ENCODE measurements at regions not wholly inside any gene's neighbourhood (a gene's known extent, or its start where the extent isn't known, plus 50 kb on each side); places are given as distances from the start of the nearest gene placed in this dataset.

DNA sequence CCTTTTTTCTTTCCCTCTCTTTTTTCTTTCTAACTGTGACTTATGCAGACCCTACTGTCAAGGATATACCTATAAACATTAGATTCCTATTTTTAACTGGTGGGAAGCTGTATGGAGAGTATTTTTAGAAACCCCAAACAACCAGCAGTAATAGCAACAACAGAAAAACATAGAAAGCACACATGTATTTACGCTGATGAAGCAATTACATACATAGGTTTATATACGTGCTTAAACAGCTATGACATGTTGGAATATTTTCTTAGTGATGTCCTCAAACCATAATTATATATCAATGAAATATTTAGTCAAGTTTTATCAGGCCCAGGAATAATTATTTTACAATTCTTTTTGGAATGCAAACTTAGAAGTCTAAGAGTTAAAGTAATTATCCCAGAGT lies 294.3 kb upstream of the SOX4 start:
- DNase-seq (ENCODE audit: low spot score in 2 of 2), result no peak
- no peak overlapping the region for H3K4me3 ChIP-seq
- no peaks in the 10 kb centered on the region for H3K36me3 ChIP-seq
- no peaks in the 10 kb centered on the region for H3K4me1 ChIP-seq
- WGBS, result 68% methylated on average over 2 of the region's 2 CpGs
- peaks cover 3% of the 10 kb centered on the region for H3K9me3 ChIP-seq
- TF ChIP-seq EP300 (IDR thresholded peaks at IDR 0.05) (no peak), POLR2AphosphoS5 (IDR thresholded peaks at IDR 0.05) (no peak), POLR2A (IDR thresholded peaks at IDR 0.05) (no peak)
- TF ChIP-seq, protein P1, sequence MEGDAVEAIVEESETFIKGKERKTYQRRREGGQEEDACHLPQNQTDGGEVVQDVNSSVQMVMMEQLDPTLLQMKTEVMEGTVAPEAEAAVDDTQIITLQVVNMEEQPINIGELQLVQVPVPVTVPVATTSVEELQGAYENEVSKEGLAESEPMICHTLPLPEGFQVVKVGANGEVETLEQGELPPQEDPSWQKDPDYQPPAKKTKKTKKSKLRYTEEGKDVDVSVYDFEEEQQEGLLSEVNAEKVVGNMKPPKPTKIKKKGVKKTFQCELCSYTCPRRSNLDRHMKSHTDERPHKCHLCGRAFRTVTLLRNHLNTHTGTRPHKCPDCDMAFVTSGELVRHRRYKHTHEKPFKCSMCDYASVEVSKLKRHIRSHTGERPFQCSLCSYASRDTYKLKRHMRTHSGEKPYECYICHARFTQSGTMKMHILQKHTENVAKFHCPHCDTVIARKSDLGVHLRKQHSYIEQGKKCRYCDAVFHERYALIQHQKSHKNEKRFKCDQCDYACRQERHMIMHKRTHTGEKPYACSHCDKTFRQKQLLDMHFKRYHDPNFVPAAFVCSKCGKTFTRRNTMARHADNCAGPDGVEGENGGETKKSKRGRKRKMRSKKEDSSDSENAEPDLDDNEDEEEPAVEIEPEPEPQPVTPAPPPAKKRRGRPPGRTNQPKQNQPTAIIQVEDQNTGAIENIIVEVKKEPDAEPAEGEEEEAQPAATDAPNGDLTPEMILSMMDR (IDR thresholded peaks at IDR 0.05), result no peak
- H3K27ac ChIP-seq, result no peak overlapping the region
- no peaks in the 10 kb centered on the region for H3K27me3 ChIP-seq

DNA sequence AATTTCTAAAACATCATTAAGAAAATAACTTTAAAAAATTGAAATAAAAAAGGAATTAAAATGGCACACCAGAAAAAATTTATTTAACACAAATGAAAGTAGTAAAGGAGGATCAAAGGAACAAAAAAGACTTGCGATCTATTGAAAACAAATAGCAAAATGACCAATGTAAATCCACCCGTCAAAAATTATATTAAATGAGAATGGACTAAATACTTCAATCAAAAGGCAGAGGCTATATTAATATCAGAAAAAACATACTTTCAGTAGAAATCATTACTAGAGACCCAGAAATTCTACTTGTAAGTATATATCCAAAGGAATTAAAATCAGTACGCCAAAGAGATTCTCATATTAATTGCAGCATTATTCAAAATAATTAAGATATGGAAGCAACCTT lies 293.1 kb upstream of the SOX4 start:
- Histone ChIP-seq H3K27me3 (no peaks in the 10 kb centered on the region), H3K27ac (no peak overlapping the region), H3K4me3 (no peak overlapping the region), H3K4me1 (no peaks in the 10 kb centered on the region), H3K36me3 (no peaks in the 10 kb centered on the region), H3K9me3 (peaks cover 3% of the 10 kb centered on the region)
- TF ChIP-seq POLR2AphosphoS5 (IDR thresholded peaks at IDR 0.05), result no peak
- no peak for TF ChIP-seq EP300 (IDR thresholded peaks at IDR 0.05)
- no peak for TF ChIP-seq POLR2A (IDR thresholded peaks at IDR 0.05)
- TF ChIP-seq, protein P1 (IDR thresholded peaks at IDR 0.05), result no peak
- DNase-seq (ENCODE audit: low spot score in 2 of 2), result no peak
- WGBS, result 97% methylated on average over 3 of the region's 3 CpGs

DNA sequence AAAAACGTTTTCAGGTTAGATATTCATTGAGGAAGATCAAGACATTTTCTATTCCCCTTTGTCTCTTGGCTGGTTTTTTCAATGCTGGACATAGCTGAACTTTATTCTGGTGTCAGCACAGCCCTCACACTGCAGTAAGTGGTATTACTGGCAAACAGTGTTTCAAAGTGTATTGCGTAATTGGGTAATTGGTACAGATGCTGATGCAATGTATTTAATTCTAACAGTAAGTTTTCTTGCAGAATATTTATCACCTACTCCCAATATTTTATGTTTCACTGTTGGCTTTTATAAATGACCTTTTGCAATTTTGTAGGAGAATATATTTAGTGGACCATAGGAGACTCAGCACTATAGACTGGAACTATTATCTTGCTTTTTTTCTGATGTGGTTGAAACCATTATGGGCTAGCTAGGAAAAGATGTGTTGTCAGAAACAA lies 287.6 kb upstream of the SOX4 start:
- Histone ChIP-seq H3K4me3 (no peak overlapping the region), H3K27ac (no peak overlapping the region), H3K4me1 (no peaks in the 10 kb centered on the region), H3K9me3 (peaks cover 3% of the 10 kb centered on the region), H3K36me3 (no peaks in the 10 kb centered on the region), H3K27me3 (no peaks in the 10 kb centered on the region)
- 79% methylated on average over 2 of the region's 2 CpGs for WGBS
- no peak for TF ChIP-seq POLR2A (IDR thresholded peaks at IDR 0.05)
- DNase-seq (ENCODE audit: low spot score in 2 of 2), result no peak

DNA sequence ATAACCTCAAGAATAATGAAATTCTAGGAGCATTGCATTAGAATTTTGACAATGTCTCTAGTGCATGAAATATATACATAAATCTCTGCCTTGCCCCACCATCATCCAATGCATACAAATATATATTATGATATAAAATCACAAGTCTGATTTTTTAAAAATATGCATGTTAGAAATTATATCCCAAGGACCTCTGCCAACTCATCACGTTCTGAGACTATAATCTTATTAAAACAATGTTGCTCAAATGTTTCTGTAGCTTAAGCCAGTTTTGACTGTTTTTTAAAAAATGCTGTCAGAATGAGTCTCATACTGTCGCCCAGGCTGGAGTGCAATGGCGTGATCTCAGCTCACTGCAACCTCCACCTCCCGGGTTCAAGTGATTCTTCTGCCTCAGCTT lies 287.0 kb upstream of the SOX4 start:
- TF ChIP-seq EP300 (IDR thresholded peaks at IDR 0.05), result no peak
- TF ChIP-seq POLR2AphosphoS5 (IDR thresholded peaks at IDR 0.05), result no peak
- TF ChIP-seq POLR2A (IDR thresholded peaks at IDR 0.05), result no peak
- TF ChIP-seq, protein P1 (IDR thresholded peaks at IDR 0.05), result no peak
- DNase-seq (ENCODE audit: low spot score in 2 of 2), result no peak
- WGBS, result 70% methylated on average over 4 of the region's 4 CpGs
- H3K9me3 ChIP-seq, result peaks cover 3% of the 10 kb centered on the region
- no peaks in the 10 kb centered on the region for H3K36me3 ChIP-seq
- no peaks in the 10 kb centered on the region for H3K4me1 ChIP-seq
- no peaks in the 10 kb centered on the region for H3K27me3 ChIP-seq
- no peak overlapping the region for H3K27ac ChIP-seq
- no peak overlapping the region for H3K4me3 ChIP-seq

DNA sequence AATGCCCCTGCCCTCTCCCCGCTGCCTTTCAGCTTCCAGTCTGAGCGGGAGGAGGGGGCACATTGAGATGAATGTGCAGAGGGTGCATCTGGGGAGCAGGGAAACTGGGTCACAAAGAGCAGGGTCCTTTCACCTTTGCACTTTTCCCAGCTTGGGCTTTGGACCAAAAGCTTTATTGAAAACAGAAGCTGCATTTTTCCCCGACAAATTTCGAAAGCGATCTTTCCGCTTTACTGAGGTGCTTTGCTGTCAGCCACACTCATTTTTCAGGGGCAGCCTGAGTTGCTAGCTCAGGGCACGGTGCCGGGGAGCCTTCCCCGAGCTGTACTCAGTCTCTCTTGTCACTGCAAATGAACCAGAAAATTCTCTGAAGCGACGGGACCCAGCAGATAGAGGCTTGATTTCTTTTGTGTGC lies 283.7 kb upstream of the SOX4 start:
- no peak for DNase-seq (ENCODE audit: low spot score in 2 of 2)
- 71% methylated on average over 11 of the region's 11 CpGs for WGBS
- no peak overlapping the region for H3K4me3 ChIP-seq
- no peaks in the 10 kb centered on the region for H3K9me3 ChIP-seq
- H3K27ac ChIP-seq, result no peak overlapping the region
- H3K27me3 ChIP-seq, result no peaks in the 10 kb centered on the region
- TF ChIP-seq POLR2AphosphoS5 (IDR thresholded peaks at IDR 0.05) (no peak), EP300 (IDR thresholded peaks at IDR 0.05) (no peak), POLR2A (IDR thresholded peaks at IDR 0.05) (no peak)
- TF ChIP-seq, protein P1 (IDR thresholded peaks at IDR 0.05), result no peak
- no peaks in the 10 kb centered on the region for H3K36me3 ChIP-seq
- H3K4me1 ChIP-seq, result no peaks in the 10 kb centered on the region

DNA sequence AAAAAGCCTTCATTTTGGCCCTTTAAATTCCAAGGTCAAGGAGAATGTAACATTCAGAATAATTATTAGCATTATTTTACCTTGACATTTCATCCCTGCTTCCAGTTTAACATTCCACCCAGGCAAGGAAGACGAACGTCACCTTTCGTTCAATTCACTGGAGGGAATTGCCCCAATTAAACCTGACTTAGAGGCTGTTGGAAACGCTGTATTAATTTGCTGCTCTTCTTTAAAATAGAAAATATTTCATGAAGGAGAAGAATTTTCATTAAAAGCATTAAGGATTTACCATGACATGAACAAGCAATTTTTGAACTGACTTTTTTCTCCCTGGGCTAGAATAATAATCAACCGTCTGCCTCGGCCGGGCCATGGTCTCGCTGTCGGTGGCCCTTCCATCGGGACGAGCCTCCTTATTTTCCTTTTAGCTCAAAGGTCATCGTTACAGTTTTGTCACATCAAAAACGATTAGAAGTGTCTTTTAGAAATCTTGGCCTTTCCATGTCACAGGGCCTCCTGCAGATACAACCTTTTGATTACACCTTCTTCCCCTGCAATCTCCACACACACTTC lies 282.9 kb upstream of the SOX4 start:
- DNase-seq (ENCODE audit: low spot score in 2 of 2), result no peak
- WGBS, result 88% methylated on average over 13 of the region's 13 CpGs
- TF ChIP-seq, protein P1 (IDR thresholded peaks at IDR 0.05), result no peak
- TF ChIP-seq POLR2AphosphoS5 (IDR thresholded peaks at IDR 0.05) (no peak), EP300 (IDR thresholded peaks at IDR 0.05) (no peak), POLR2A (IDR thresholded peaks at IDR 0.05) (no peak)
- H3K27ac ChIP-seq, result no peak overlapping the region
- H3K4me1 ChIP-seq, result no peaks in the 10 kb centered on the region
- H3K9me3 ChIP-seq, result no peaks in the 10 kb centered on the region
- no peaks in the 10 kb centered on the region for H3K36me3 ChIP-seq
- H3K4me3 ChIP-seq, result no peak overlapping the region
- H3K27me3 ChIP-seq, result no peaks in the 10 kb centered on the region
